HG03066 (cell line): ENCODE measurements at regions not wholly inside any gene's neighbourhood (a gene's known extent, or its start where the extent isn't known, plus 50 kb on each side); places are given as distances from the start of the nearest gene placed in this dataset.

Experiments
- ATAC-seq: cut with Tn5 transposase; IDR thresholded peaks from one replicate; pipeline ENCODE4 v1.9.1; 2021; ENCODE audit warnings: low read depth; ENCODE audit not compliant: unreplicated experiment

DNA sequence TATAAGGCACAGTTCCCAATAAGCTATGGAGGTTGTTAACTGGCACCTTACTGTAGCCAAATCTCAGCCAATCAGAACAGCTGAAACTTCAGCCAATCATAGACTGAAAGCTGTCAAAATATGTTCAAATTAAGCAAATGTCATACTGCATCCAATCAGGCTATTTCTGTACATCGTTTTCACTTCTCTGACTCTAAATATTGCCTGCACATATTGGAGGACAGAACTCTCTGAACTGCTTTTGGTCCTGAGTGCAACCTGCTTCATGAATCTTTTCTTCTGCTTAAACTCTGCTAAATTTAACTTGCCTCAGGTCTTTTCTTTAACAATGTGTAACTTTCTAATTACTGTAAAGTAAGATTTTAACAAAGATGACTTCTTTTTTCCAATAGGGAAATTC, 1198.9 kb upstream of the PCDH7 start:
- ATAC-seq: no peak

DNA sequence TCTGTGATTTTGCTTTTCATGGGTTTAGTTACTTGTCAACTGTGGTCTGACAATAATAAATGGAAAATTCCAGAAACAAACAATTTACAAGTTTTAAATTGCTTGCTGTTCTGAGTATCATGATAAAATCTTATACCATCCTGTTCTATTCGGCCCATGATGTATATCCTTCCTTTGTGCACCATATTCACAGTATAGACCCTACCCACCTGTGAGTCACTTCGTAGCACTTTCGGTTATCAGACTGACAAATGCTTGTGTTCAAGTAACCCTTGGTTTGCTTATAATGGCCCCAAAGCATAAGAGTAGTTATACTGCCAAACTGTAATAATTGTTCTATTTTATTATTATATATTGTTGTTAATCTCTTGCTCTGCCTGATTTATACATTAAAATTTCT, 1183.4 kb upstream of the PCDH7 start:
- no peak for ATAC-seq

DNA sequence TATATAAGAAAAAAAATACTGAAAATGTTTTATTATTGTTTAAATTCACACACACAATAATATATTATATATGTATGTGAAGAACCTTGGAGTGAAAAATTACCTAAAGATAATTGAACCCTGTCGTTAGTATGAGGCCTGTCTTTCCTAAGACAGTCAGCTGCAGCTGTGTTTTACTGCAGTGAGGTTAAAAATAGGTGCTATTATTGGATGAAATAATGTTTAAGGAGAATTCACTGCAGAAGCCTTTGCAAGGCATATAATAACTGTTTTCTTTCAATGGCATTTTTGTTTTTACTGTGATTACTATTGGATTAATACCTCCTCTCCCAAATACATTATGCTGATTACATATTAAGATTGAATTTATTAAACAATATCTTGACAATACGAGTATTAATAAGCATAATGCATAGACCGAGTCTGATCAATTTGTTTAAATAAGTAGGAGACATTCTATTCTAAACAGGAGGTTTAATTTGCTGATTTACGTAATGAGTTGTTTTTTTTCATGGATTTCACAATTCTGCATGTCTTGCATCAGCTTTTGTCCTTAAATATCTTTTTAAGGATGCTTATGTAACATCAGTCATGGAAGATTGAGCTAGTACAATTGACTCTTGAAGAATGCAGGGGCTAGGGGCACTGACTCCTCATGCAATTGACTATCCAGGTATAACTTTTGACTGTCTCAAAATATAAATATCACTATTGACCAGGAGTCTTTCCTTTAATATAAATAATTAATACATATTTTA, 1181.1 kb upstream of the PCDH7 start:
- ATAC-seq: no peak

DNA sequence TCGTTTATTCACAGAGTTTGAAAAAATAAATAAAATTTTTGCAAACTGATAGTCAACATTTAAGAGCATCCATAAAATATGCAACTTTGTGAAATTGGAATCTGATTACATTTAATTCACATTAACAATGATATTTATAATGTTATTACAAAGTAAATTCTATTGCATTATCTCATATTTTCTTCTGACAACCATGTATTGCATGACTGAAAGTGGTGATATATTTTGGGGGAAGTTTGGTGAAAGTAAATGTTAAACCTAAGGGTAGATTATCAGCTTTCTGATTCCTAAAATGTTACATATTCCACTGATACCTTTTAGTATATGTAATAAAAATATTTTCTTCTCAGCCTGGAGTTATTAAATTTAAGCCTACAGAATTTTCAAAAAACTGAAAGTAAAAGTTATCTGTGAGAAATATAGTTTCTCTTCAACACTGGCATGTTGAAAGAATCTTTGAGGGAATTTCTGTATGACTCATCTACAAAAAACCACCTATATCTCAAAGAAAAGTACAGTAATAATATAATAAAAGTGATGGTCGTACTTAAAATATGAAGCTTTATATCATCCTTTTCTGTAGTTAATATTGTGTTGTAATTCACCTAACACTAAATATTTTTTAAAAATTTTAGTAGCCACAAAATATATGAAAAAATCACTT, 1179.6 kb upstream of the PCDH7 start:
- ATAC-seq: peak; percentile 59

DNA sequence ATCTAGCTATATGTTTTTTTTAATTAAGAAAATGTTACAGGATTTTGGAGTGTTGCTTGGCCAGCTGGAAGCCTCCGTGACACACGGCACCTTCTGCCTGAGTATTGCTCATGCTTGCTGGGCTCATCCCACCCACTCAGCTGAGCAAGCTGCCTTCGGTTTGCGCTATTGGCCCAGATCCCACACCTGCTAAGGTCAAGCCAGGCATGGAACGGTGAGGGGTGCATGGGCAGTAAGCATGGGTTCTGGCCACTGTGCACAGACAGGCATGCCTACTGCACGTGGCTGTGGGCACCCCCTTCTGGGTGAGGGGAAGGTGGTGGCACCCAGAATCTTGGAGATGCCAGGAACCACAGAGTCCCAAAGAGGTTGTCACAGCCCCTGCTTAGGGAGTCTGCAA, 1178.4 kb upstream of the PCDH7 start:
- ATAC-seq: no peak

DNA sequence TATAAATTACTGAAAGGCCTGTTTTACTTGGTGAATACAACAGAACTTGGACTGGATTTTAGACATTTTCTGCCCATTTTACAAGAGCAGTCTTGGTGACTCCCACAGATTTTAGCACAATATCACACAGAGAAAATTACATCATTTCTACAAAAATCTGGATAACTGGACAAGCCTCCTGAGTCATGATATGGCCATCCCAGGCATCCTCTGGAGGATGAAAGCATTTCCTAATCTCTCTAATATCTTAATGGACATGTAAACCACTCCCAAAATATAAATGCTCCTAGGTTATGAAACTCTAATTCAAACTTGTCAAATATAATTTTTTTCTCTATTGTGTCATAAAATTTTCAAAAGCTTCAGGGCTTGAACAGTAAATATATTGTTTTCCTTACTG, 1170.8 kb upstream of the PCDH7 start:
- no peak for ATAC-seq

DNA sequence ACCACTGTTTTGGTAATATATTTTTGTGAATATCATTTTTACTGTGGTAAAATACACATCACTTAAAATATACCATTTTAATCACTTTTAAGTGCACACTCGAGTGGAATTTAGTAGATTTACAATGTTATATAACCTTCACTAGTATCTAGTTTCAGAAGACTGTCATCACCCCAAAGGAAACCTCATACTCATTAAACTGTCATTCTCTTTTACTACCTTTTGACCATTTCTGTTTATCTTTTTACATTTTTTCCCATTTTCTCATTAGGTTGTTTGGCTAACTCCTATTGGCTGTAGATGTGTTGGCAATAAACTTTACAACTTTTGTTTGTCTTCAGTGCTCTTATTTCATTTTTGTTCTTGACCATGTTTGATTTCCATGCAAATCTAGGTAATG, 1168.3 kb upstream of the PCDH7 start:
- ATAC-seq: no peak

DNA sequence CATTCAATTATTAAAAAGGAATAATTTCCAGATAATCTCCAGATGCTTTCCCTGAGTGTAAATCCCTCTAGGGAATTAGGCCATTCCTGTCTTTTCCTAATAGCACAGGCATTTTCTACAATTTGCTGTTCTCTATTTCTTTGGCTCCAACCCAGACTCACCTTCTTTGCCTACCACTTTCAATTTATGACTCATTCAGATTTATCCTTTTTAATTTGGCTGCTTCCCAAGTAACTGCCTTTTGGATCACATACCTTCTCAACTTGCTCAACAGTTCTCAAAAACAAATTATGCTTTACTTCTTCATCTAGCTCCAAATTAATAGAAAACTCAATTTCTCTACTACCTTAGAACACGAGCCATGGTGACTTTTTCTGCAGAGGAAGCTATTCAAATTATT, 1166.3 kb upstream of the PCDH7 start:
- no peak for ATAC-seq

DNA sequence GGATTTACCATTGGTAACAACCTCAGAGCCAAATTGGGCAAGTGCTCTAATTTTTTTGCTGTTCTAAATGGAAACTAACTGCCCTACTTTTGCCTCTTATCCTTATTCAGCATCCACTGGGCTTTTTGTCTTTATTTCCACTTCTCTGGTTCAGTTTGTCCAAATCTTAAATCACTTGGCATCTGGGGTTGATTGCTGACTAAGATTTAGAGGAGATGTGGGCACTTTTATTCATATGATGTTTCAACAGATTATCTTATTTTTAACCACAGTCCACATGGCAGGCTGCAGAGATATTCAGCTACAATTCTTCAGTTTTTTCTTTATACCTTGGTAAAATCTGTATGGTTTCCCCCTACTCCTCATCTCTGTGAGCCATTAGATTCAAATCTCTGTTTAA, 1161.4 kb upstream of the PCDH7 start:
- ATAC-seq: no peak

DNA sequence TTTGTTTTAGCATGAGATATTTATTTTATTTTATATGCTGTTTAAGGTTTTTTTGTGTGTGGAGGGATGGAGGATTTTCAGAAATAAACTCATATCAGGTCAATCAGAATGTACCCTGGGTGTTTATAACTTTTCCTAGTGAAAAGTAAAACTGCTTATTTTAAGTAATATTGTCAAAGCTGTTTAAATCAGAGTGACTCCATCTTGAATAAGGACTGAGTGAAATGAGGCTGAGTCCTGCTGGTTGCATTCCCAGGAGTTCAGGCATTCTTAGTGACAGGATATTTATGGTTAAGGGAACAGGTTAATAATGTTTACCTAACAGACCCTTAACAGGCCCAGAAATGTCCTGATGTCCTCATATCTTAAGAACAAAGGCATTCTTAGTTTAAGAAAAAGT, 1160.9 kb upstream of the PCDH7 start:
- no peak for ATAC-seq

DNA sequence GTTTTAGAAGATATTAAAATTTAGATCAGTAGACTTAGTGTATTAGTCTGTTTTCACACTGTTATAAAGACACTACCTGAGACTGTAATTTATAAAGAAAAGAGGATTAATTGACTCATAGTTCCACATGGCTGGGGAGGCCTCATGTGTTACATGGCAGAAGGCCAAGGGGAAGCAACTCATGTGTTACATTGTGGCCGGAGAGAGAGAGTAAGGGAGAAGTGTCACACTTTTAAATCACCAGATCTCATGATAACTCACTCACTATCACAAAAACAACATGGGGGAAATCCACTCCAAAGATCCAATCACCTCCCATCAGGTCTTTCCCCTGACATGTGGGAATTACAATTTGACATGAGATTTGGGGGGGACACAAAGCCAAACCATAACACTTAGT, 1159.7 kb upstream of the PCDH7 start:
- no peak for ATAC-seq

DNA sequence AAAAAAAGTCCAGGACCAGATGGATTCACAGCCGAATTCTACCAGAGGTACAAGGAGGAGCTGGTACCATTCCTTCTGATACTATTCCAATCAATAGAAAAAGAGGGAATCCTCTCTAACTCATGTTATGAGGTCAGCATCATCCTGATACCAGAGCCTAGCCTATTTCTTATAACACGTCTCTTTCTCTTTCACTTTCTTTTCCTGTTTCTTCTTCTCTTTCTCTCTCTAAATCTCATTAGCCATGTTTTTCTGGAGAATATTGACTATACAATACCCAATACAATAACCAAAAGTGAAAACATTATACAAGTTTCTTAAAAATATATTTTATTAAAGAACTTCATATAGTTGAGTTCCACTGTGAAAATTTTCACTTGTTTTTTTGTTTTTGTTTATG, 1154.9 kb upstream of the PCDH7 start:
- ATAC-seq: no peak

DNA sequence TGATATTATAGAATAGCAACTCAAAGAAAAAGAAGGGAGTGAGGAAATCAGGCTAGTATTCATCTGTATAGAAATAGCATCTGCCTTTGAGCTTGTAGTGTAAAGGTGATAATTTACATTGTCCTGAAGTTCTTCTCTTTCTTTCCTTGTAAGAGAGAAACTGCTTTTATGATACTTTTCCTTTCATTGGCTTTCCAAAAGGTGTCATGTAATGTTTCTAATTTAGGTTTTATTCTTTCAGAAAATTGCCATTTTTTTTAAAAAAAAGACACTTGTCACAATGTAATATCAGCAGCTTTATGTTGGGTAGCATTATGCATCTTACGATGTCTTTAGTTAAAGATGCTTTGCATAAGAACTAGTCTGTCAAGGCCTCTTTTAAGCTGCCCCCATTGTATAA, 1153.8 kb upstream of the PCDH7 start:
- ATAC-seq: no peak

DNA sequence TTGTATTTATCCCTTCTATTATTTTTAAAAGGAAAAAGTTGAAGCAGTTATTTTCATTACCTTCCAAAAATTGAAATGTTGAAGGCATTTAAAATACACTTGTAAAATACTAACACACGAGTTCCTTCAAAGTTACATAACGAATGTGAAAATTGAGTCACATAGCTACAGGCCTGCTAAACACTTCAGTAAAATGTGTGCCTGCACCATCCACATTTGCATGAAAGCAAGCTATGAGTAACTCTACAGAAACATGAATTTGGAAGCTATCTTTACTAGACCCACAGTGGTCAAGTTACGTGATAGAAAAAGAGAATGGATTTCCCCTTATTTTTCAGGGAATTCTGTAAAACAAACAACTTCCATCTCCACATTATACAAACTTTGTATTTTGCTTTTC, 1148.8 kb upstream of the PCDH7 start:
- ATAC-seq: no peak

DNA sequence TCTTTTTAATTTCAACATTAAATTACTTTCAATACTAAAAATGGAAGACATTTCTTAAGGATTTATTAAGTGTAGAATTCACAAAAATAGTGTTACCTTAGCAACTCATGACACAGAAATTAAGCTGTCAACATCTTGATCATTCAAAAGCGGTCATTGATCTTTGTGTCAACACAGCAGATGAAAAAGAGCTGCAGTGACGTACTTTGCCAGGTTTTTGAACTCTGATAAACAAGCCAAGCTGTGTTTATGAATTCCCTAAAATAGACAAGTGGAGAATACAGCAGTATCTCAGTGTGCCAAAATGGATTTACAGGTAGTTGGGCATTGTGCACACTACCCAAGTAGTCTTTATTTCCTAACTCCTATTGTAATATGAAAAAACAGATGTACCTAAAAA, 1141.8 kb upstream of the PCDH7 start:
- no peak for ATAC-seq

DNA sequence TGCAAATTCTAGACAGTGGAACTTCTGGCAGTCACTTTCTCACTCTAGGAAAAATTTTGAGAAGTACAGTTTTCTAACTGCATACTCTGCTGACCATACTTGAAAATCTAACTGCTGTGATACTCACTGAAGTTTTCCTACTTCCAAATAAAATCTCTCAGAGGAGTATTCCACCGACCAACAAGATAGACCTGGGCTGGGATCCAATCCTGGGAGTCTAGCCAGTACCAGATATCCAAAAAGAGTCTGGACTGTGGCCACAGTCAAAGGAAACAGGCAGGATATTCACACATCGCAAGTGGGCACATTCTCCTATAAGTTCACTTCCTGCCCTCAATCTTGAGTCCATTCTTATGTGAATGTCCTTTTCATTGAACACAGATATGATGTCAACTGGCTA, 1138.7 kb upstream of the PCDH7 start:
- no peak for ATAC-seq

DNA sequence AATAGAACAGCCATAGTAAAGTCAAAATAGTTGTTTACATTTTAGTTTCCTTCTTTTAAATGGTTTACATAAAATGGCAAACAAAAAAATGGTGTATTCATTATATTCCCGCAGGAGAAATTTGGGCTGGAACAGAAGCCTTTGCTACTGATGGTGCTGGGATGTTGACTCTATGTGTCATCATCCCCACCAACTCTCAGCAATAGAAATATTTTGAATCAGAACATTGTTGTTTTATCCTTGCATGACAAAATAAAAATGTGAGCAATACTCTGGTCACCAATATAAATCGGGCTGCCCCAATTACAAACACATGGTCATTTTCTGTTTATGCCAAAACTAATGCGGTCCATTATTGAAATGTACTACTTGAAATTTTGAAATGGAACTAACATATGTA, 1131.6 kb upstream of the PCDH7 start:
- no peak for ATAC-seq

DNA sequence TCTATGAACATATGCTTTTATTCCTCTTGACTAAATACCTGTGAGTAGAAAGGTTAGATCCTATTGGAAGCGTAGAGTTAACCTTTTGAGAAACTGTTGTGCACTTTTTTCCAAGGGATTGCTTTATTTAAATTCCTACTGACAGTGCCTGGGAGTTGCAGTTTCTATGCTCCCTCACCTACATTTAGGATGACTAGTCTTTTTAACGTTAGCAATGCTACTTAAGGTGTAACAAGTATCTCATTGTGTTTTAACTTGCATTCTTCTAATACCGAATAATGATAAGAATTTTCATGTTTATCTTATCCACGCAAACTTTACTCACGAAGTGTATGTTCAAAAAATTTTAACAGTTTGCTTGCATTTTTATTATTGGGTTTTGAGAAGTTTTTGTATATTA, 1123.9 kb upstream of the PCDH7 start:
- no peak for ATAC-seq

DNA sequence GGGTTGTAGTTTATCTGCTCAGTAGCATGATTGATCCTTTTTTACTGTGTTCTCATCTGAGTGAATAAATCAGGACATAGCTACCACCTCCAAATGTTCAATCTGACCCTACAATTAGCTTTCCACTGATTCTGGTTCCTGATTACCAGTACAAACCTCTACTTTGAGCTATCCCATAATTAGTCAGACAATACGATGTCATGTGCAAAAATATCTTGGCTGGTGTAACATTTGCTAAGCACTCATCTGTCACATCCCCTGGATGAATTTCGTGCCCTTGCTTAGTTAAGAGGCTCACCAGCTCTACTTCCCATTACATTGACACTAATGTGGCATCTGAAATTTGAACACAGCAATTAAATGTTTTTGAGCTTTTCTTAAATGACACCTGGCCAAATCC, 1101.0 kb upstream of the PCDH7 start:
- ATAC-seq: no peak

DNA sequence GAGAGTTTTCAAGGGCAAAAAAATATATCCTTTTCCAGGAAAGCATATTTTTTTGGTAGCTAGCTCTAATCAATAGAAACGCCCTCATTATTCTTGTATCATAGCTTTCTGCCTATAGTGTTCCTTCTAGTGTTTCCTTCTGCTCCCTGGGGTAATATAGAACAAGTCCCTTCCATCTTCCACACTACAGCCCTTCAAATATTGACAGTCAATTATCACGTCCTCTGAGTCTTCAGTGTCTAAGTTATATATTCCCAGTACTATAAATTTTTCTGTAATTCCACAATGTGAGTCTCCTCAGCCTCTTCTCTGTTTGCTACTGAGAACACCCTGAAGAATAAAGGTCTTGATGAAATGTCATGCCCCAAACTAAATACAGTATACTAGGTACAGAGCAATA, 1088.0 kb upstream of the PCDH7 start:
- ATAC-seq: no peak

DNA sequence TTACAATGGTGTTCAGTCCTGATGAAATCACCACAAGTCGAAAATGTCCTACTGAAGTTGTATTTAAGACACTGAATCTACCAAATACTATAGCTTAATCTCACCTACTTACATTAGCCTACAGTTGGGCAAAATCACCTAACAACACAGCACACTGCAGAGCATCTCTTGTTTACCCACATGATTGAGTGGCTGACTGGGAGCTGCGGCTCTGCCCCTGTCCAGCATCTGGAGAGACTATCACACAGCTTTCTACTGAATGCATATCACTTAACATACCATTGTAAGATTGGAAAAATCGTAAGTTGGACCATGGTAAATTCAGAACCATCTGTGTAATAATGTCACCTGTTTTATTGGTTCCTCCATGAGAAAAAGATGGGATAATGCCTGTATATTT, 1083.2 kb upstream of the PCDH7 start:
- no peak for ATAC-seq

DNA sequence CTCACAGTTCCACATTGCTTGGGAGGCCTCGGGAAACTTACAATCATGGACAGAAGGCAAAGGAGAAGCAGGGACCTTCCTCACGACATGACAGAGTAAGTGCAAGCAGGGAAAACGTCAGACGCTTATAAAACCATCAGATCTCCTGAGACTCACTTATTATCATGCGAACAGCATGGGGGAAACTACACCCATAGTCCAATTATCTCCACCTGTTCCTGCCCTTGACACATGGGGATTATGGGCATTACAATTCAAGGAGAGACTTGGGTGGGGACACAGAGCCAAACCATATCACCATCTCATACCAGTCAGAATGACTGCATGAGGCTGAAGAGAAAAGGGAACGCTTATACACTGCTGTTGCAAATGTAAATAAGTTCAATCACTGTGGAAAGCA, 1066.9 kb upstream of the PCDH7 start:
- ATAC-seq: no peak

DNA sequence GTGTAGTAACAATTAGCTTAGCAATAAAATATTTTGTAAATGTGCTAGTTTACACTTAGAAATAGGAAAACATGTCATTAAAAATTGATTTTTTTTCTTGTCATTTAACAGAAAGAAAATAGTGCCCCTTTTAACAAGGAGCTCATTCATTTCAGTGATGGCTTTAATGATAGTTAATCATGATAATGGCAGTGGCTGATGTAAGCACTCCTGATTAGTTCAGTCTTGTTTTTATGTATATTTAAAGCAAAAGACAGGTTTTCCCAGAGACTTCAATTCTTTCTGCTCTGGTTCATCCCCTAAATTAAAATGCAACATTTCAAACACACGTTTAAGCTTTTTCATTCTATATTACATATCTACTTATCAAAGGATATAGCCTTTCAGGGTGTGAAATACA, 1039.5 kb upstream of the PCDH7 start:
- ATAC-seq: no peak
